ENCODE measurements at regions not wholly inside any gene's neighbourhood (a gene's known extent, or its start where the extent isn't known, plus 50 kb on each side); places are given as distances from the start of the nearest gene placed in this dataset.

GRCh38 chr16:73890186-73891128 is 406.2 kb upstream of the PSMD7 start:
- intact Hi-C loops (cut with micrococcal nuclease) = no loop called here
- H3K4me1 ChIP-seq (ENCODE audit: insufficient read depth, low read length) = no peaks in the 10 kb centered on the region
- H3F3A ChIP-seq (ENCODE audit: low read length, unreplicated experiment) = no peaks in the 10 kb centered on the region
- ChIA-PET POLR2A (ENCODE audit: unreplicated experiment) (no interaction called here), CTCF (no interaction called here)
- H3K4me3 ChIP-seq (ENCODE audit: low read length) = no peak overlapping the region
- BruUV-seq (replicated peaks) = no TSS peak
- no peak overlapping the region for H3K9ac ChIP-seq (ENCODE audit: low read length)
- H3K36me3 ChIP-seq (ENCODE audit: low read depth, low read length) = no peaks in the 10 kb centered on the region
- no peaks in the 10 kb centered on the region for H3K9me2 ChIP-seq (replicated peaks; ENCODE audit: low read length)
- peaks cover 69% of the 10 kb centered on the region for H3K27me3 ChIP-seq (ENCODE audit: low read length)
- DNase-seq (no peak), ATAC-seq (no peak)
- H2AFZ ChIP-seq (ENCODE audit: low read length) = no peak overlapping the region
- H4K20me1 ChIP-seq (ENCODE audit: low read length) = no peaks in the 10 kb centered on the region
- H3K79me2 ChIP-seq (ENCODE audit: low read length) = no peaks in the 10 kb centered on the region
- H3K4me2 ChIP-seq (ENCODE audit: low read length) = no peak overlapping the region
- no peaks in the 10 kb centered on the region for H3K9me3 ChIP-seq (ENCODE audit: low read length)
- TF ChIP-seq EZH2phosphoT487 (IDR thresholded peaks at IDR 0.05; ENCODE audit: borderline replicate concordance, low read length) (no peak), CTCF (conservative IDR thresholded peaks at IDR 0.05; ENCODE audit: low read depth, low read length) (no peak)
- H3K27ac ChIP-seq (ENCODE audit: low read length) = no peak overlapping the region

GRCh38 chr16:73888840-73889490 is 407.6 kb upstream of the PSMD7 start:
- Histone ChIP-seq H3F3A (ENCODE audit: low read length, unreplicated experiment) (no peaks in the 10 kb centered on the region), H3K9ac (ENCODE audit: low read length) (no peak overlapping the region), H3K9me3 (ENCODE audit: low read length) (no peaks in the 10 kb centered on the region), H3K9me2 (replicated peaks; ENCODE audit: low read length) (no peaks in the 10 kb centered on the region), H3K79me2 (ENCODE audit: low read length) (no peaks in the 10 kb centered on the region), H3K4me1 (ENCODE audit: insufficient read depth, low read length) (no peaks in the 10 kb centered on the region), H4K20me1 (ENCODE audit: low read length) (no peaks in the 10 kb centered on the region), H2AFZ (ENCODE audit: low read length) (no peak overlapping the region), H3K4me3 (ENCODE audit: low read length) (no peak overlapping the region), H3K27me3 (ENCODE audit: low read length) (peaks cover 79% of the 10 kb centered on the region), H3K27ac (ENCODE audit: low read length) (no peak overlapping the region), H3K4me2 (ENCODE audit: low read length) (no peak overlapping the region), H3K36me3 (ENCODE audit: low read depth, low read length) (no peaks in the 10 kb centered on the region)
- TF ChIP-seq EZH2phosphoT487 (IDR thresholded peaks at IDR 0.05; ENCODE audit: borderline replicate concordance, low read length) = no peak
- TF ChIP-seq CTCF (conservative IDR thresholded peaks at IDR 0.05; ENCODE audit: low read depth, low read length) = no peak
- no peak for TF ChIP-seq EZH2 (IDR thresholded peaks at IDR 0.05; ENCODE audit: low read length, unreplicated experiment)
- intact Hi-C loops (cut with micrococcal nuclease) = no loop called here
- DNase-seq = no peak
- ChIA-PET CTCF (no interaction called here), POLR2A (ENCODE audit: unreplicated experiment) (no interaction called here)
- no TSS peak for BruUV-seq (replicated peaks)
- no peak for ATAC-seq

- no peak overlapping the region for H2AFZ ChIP-seq (ENCODE audit: low read length)
- DNase-seq (no peak), ATAC-seq (no peak)
- POLR2A ChIA-PET (ENCODE audit: unreplicated experiment) = no interaction called here
- H3F3A ChIP-seq (ENCODE audit: low read length, unreplicated experiment) = no peaks in the 10 kb centered on the region
- CTCF ChIA-PET = no interaction called here
- no peak overlapping the region for H3K9ac ChIP-seq (ENCODE audit: low read length)
- H3K27ac ChIP-seq (ENCODE audit: low read length) = no peak overlapping the region
- H3K9me2 ChIP-seq (replicated peaks; ENCODE audit: low read length) = no peaks in the 10 kb centered on the region
- TF ChIP-seq EZH2 (IDR thresholded peaks at IDR 0.05; ENCODE audit: low read length, unreplicated experiment) = no peak
- no peak for TF ChIP-seq EZH2phosphoT487 (IDR thresholded peaks at IDR 0.05; ENCODE audit: borderline replicate concordance, low read length)
- TF ChIP-seq CTCF (conservative IDR thresholded peaks at IDR 0.05; ENCODE audit: low read depth, low read length) = no peak
- no peaks in the 10 kb centered on the region for H3K36me3 ChIP-seq (ENCODE audit: low read depth, low read length)
- H3K79me2 ChIP-seq (ENCODE audit: low read length) = no peaks in the 10 kb centered on the region
- no TSS peak for BruUV-seq (replicated peaks)
- intact Hi-C loops (cut with micrococcal nuclease) = no loop called here
- H3K4me1 ChIP-seq (ENCODE audit: insufficient read depth, low read length) = no peaks in the 10 kb centered on the region
- H3K9me3 ChIP-seq (ENCODE audit: low read length) = no peaks in the 10 kb centered on the region
- no peak overlapping the region for H3K4me3 ChIP-seq (ENCODE audit: low read length)
- peaks cover 90% of the 10 kb centered on the region for H3K27me3 ChIP-seq (ENCODE audit: low read length)
- H4K20me1 ChIP-seq (ENCODE audit: low read length) = no peaks in the 10 kb centered on the region
- H3K4me2 ChIP-seq (ENCODE audit: low read length) = no peak overlapping the region
Measured at GRCh38 chr16:73887911-73888310, 408.7 kb upstream of the PSMD7 start.

All from PC-3 (cell line).